Choroid plexus epithelial cell (primary cell): ENCODE measurements at regions not wholly inside any gene's neighbourhood (a gene's known extent, or its start where the extent isn't known, plus 50 kb on each side); places are given as distances from the start of the nearest gene placed in this dataset.
"Not testable (repeated sequence)": the region's sequence is repeated elsewhere in the genome, so short reads cannot be mapped to it uniquely, and the experiment has no call there.

Source experiments
- DNase-seq: peaks from one replicate; pipeline ENCODE4 v3.0.0-alpha.2; 2010; ENCODE audit warnings: low read depth
- H3K4me3 ChIP-seq: 2 replicates; pipeline ENCODE4 v1.5.1; 2011; ENCODE audit warnings: low read depth, mild to moderate bottlenecking, control low read depth, low read length, moderate library complexity
- TF ChIP-seq, protein P1 (sequence below): conservative IDR thresholded peaks from 2 replicates; pipeline ENCODE4 v1.5.1; 2011; ENCODE audit warnings: low read depth, mild to moderate bottlenecking, control low read depth, inconsistent platforms, low read length, moderate library complexity

DNA sequence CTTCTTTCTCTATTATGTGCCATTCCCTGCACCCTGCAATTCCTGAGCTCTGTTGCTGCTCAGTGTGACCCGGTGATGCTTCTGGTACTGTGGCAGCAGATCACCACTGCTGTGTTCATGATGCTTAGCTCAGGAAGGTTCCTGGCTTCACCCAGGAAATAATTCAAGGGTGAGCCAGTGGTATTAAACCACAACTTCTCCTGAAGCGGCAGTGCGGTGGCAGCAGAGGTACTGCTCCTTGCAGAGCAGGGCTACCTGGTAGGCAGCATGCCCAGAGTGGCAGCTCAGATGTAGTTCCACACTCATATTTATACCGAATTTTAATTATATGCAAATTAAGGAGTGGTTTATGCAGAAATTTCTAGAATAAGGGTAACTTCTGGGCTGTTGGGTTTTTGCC lies 213.8 kb upstream of the ZNF608 start:
- DNase-seq, result no peak
- TF ChIP-seq, protein P1, sequence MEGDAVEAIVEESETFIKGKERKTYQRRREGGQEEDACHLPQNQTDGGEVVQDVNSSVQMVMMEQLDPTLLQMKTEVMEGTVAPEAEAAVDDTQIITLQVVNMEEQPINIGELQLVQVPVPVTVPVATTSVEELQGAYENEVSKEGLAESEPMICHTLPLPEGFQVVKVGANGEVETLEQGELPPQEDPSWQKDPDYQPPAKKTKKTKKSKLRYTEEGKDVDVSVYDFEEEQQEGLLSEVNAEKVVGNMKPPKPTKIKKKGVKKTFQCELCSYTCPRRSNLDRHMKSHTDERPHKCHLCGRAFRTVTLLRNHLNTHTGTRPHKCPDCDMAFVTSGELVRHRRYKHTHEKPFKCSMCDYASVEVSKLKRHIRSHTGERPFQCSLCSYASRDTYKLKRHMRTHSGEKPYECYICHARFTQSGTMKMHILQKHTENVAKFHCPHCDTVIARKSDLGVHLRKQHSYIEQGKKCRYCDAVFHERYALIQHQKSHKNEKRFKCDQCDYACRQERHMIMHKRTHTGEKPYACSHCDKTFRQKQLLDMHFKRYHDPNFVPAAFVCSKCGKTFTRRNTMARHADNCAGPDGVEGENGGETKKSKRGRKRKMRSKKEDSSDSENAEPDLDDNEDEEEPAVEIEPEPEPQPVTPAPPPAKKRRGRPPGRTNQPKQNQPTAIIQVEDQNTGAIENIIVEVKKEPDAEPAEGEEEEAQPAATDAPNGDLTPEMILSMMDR, result no peak
- H3K4me3 ChIP-seq, result no peak overlapping the region

DNA sequence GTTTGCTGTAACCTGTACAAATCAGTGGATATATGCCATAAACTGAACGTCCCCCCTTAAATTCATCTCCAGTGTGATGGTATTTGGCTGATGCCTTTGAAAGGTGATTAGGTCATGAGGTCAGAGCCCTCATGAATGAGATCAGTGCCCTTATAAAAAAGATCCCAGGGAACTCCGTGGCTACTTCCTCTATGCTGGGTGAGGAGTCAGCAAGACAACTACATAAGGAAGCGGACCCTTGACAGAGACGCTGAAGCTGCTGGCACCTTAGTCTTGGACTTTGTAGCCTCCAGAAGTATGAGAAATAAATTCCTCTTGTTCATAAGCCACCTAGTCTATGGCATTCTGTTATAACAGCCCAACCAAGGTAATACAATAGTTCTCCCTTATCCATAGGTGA lies 215.1 kb upstream of the ZNF608 start:
- no peak overlapping the region for H3K4me3 ChIP-seq
- DNase-seq, result no peak
- TF ChIP-seq, protein P1, result no peak

DNA sequence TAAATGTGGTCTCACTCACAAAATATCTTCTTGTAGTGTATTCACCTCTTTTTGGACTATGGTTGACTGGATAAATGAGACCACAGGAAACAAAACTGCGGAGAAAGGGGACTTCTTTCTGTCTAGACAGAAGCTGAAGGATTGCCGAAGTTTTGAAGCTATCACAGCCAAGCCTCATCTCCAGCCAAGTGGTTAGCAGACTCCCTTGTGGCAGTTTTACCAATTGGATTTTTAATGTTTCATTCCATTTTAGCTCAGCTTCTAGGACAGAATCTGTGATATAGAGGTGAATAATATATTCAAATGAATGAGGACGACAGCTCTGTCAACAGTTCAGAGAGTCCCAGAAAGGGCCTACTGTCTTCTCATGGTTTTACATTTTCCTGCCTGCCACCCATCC lies 215.7 kb upstream of the ZNF608 start:
- DNase-seq, result no peak
- TF ChIP-seq, protein P1, result no peak
- no peak overlapping the region for H3K4me3 ChIP-seq

DNA sequence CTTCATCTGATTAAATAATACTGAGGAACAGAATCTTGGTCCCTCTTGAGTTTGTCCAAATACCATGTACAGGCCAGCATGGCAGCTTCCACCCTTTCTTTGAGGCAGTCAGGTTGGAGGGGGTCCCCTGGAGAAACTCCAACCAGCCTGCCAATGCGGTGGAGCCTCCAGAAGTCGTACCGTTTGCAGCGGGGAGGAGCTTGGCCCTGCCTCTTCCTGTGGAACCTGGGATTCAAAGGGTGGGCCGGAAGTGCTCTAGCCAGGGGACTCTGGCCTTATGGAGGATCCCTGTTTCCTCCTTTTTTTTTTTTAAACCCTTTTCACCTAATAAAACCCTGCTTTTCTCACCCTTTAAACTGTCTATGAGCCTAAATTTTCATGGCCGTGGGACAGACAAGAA lies 216.3 kb upstream of the ZNF608 start:
- no peak for DNase-seq
- no peak overlapping the region for H3K4me3 ChIP-seq
- TF ChIP-seq, protein P1, result no peak

DNA sequence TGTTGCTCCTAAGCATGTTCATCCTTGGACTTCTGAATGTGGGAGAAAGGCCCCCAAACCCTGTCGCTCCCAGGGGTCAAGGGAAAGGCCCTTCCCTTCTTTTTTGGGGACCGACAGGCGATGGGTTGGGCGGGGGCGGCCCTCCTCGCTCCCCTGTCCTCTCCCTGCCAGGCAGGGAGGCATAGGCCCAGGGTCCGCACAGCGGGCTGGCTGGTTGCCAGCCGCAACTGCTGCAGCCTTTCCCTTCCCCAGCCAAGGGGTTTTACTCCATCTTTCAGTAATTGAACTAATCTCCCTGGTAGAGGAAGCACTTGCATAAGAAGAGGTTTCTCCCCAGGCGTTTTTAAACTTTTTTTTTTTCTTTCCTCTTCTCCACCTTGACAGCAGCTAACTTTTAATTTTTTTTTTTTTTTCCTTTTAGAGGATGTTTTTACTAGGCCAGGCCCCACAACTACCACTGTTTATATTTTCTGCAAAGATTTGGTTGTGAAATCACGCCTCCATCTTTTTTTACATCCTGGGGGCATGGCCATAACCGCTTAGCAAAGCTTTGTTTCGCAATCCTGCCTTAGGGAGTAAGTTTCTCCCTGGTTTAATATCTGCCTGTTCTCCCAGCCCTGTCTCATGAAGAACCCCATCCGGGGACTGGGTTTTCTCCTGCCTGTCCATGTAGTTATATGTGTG lies 216.9 kb upstream of the ZNF608 start:
- TF ChIP-seq, protein P1, result no peak
- DNase-seq, result peak; percentile 95
- no peak overlapping the region for H3K4me3 ChIP-seq

DNA sequence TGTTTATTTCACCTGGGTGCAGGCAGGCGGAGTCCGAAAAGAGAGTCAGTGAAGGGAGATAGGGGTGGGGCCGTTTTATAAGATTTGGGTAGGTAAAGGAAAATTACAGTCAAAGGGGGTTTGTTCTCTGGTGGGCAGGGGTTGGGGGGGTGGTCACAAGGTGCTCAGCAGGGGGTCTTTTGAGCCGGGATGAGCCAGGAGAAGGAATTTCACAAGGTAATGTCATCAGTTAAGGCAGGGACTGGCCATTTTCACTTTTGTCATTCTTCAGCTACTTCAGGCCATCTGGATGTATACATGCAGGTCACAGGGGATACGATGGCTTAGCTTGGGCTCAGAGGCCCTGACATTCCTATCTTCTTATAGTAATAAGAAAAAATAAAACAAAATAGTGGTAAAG lies 220.3 kb upstream of the ZNF608 start:
- H3K4me3 ChIP-seq, DNase-seq: not testable (repeated sequence)

DNA sequence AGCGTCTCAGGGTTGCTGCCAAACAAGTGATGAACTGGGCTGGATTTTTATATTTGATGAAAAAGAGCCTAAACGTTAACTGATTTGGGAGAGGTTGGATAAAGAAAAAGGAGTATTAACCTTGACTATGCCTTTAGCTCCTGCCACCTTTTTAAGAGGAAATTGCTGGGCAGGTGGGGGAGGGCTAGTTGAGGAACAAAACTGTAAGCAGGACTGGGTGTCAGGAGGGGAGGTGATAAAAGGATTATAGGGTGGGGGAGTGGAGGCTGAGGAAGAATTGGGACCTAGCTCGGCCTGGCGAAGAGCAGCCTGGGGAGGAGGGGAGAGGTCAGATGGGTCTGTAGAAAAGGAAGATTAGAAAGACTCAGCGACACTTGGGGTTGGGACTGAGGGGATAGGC lies 223.9 kb upstream of the ZNF608 start:
- not testable (repeated sequence) for DNase-seq, H3K4me3 ChIP-seq

DNA sequence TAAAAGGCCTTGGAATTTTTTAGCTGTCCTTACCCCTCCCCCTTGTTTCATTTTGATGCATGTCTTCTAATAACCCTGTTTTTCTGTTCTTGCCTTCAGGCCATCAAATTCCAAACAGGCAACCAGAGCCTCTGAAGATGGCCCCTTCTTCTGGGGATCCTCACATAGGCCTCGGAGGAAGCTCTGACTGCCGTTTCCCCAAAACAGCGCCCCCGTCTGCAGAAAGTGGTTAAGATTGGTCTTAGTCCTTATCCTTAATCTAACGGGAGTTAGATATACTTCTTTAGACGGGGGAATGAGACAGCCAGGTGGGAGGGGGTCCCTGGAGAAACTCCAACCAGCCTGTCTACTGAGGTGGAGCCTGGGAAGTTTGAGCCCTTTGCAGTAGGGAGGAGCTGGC lies 226.3 kb upstream of the ZNF608 start:
- DNase-seq, result no peak
- TF ChIP-seq, protein P1, result no peak
- no peak overlapping the region for H3K4me3 ChIP-seq
